T-helper 2 cell treated with Interferon-gamma antibody and Interleukin-4, amounts not matched to agents 100 ng/mL and 5 ng/mL, for 36 hours (primary cell): ENCODE measurements at regions not wholly inside any gene's neighbourhood (a gene's known extent, or its start where the extent isn't known, plus 50 kb on each side); places are given as distances from the start of the nearest gene placed in this dataset.
"Not testable (repeated sequence)": the region's sequence is repeated elsewhere in the genome, so short reads cannot be mapped to it uniquely, and the experiment has no call there.

Experiments used
- intact Hi-C: fragments of 100-400 bp; cut with micrococcal nuclease; formaldehyde crosslinking; loops from one replicate; pipeline ENCODE4 v1.15.1; 2023

DNA sequence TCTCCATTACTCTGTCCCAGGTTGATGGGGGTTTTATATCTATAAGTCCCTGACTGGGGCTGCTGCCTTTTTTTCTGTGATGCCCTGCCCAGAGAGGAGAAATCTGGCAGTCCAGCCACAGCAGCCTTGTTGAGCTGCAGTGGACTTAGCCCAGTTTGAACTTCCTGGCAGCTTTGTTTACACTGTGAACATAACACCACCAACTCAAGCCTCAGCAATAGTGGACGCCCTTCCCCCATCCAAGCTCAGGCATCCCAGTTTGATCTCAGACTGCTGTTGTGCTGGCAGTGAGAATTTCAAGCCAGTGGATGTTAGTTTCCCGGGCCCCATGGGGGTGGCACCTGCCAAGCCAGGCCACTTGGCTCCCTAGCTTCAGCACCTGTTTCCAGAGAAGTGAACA is 298.5 kb upstream of the KDM5D start:
- intact Hi-C loops, result no loop called here

DNA sequence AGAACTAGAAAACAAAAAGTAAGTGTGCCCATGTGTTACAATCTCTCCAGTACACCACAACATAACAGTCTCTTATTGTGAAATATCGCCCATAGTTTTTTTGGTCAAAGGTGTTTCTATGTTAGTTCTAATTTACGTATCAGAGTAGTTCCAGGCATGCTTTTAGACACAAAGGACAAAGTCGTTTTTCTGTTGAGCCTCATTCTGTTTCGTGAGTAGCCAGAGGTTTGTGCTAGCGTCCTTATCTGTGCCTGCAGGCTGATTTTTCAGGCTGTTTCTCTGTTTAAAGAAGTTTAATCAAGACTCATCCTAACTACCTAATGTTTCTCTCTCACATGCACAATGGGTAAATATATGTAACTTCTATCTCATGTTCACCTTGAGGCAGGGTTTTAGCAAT is 281.1 kb upstream of the KDM5D start:
- intact Hi-C loops, result no loop called here

DNA sequence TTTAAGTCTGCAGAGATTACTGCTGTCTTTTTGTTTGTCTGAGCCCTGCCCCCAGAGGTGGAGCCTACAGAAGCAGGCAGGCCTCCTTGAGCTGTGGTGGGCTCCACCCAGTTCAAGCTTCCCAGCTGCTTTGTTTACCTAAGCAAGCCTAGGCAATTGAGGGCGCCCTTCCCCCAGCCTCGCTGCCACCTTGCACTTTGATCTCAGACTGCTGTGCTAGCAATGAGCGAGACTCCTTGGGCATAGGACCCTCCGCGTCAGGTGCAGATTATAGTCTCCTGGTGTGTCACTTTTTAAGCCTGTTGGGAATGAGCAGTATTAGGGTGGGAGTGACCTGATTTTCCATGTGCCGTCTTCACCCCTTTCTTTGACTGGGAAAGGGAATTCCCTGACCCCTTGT is 248.9 kb upstream of the KDM5D start:
- intact Hi-C loops, result not testable (repeated sequence)

DNA sequence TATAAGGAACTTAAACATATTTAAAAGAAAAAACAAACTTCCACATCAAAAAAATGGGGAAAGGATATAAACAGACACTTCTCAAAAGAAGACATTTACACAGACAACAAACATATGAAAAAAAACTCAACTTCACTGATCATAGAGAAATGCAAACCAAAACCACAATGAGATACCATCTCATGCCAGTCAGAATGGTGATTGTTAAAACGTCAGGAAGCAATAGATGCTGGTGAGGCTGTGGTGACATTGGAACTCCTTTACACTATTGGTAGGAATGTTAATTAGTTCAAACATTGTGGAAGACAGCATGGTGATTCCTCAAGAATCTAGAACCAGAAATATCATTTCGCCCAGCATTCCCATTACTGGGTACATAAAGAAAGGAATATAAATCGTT is 228.5 kb upstream of the KDM5D start:
- intact Hi-C loops, result no loop called here

DNA sequence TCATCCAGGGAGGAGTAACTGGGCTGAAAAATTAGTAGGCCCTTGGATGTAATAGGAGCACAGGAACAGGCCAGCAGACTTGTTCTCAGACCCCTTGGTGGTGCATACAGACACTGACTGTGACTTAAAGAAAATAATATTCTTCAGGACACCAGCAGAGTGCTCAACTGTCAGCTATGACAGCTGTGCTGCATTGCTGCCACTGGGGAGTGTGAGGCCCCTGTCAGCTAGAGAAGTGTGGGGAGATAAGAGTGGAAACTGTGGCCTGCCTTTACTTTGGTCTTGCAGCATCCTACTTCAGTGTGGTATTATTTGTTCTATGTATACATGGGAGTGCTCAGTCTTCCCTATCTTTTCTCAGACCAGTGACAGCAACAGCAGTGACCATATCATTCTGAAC is 203.2 kb upstream of the KDM5D start:
- intact Hi-C loops, result no loop called here

DNA sequence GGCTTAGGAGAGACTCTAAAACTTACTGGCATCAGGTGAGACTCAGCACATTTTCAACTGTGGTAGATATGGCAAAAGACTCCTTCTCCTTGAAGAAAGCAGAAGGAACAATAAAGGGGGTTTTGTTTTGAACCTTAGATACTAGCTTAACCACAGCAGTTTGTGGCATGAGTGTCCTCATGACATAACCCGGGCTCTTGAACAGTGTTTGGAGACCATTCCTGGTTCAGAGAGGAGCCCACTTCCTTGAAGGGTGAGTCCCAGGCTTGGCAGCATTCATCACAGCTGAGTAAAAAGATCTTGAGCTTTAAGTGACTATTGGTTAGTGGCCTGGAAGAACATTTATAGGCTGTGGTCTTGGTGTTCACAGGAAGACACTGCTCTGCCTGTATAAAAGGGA is 154.5 kb upstream of the KDM5D start:
- intact Hi-C loops, result no loop called here

DNA sequence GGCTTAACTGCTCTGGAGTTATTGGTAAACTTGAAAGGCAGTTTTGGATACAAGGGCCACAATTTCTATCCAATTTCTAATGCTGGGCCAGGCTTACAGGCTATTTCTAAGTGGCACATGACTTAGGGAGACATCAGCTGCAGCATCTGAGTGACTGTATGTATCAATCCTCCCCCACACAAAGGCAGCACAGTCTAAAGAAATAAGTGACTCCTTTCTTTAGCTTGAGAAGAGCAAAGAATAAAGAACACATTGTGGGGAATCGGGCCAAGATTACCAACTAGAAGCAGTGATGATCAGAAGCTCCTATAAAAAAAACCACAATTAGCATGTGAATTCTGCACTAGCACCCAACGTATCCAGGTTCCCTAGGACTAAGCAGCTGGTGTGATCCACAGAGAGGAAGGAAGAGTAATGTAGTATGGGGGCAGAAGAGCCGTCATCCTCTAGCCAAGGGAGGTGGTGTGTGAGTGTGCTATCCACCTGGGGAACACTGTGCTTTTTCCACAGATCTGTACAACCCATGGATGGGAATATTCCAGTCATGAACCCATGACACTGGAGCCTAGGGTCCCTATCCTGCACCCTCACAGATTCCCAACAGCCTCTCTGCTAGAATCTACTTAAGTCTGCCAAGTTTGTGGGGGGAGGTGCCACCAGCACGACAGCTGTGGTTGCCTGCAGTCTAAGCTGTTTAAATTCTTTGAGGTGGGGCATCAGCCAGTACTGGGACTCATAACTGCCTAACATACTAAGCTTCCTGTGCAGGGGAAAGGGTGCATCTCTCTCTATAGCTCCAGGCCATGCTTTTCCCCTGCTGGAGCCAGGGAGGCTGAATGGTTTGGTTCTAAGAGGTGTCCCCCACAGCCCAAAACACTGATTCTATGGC is 147.8 kb upstream of the KDM5D start:
- intact Hi-C loops, result no loop called here

DNA sequence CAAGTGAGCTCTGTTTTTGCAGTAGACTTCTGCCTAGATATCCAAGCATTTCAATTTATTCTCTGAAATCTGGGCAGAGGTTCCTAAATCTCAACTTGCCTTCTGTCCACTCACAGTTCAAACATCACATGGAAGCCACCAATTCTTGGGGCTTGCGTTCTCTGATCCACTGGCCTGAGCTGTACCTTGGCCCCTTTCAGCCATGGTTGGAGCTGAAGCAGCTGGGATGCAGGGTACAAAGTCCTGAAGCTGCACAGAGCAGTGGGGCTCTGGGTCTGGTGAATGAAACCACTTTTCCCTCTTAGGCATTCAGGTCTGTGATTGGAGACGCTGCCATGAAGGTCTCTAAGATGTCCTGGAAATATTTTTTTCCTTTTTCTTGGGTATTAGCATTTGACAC is 137.6 kb upstream of the KDM5D start:
- intact Hi-C loops, result no loop called here

DNA sequence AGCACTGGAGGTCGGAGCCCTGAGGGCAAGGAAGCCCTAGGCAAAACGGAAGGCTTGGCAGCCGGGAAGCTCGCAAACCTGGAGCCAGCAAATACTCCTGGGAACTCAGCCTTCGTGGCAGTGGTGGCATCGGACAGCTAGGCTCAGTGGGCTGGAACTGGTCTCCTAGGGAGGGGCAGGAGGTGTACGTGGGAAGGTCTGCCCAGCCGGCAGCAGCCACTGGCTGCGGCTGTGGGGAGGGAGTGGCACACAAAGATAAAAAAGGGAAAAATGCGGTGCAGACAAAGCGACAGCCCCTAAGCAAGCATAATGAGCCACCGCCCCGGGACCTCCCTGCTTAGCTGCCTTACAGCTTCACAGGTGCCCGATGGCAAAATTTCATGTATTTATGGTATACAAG is 125.2 kb upstream of the KDM5D start:
- intact Hi-C loops, result no loop called here

DNA sequence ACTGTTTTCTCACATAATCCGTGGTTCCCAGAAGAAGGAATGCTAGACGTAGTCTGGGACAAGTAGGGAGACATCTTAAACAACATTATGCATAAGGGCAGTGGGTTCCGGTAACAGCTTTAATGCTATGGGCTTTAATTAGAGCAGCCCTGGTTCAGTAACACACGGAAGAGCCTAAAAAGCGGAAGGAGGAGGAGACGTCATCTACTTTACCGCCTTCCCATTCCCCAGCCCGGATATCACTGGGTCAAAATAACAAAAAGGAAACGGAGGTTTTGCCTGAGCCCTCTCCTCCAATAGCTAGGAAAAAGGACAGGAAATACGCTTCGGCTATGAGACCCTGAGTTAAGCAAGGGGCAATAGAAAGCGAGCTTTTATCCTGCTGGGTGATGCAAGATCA is 124.8 kb upstream of the KDM5D start:
- intact Hi-C loops, result no loop called here

DNA sequence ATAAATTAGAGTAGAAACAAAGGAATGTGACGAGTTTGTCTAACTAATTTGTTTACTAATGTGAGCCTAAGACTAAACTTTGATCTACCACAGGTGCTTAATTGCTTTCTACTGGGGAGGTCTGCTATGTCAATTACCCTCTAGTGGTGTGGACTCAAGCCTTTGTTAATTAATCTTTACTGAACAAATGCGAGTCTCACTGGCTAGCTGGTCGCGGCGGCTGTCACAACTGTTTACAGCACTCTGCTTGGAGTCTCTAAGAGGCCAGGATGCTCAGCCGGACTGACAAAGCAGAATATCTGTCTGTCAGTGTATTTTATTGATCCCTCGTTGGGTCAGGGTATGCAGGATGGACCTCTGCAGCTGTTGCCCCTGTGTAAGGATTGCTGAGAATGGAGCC is 124.1 kb upstream of the KDM5D start:
- intact Hi-C loops, result no loop called here

DNA sequence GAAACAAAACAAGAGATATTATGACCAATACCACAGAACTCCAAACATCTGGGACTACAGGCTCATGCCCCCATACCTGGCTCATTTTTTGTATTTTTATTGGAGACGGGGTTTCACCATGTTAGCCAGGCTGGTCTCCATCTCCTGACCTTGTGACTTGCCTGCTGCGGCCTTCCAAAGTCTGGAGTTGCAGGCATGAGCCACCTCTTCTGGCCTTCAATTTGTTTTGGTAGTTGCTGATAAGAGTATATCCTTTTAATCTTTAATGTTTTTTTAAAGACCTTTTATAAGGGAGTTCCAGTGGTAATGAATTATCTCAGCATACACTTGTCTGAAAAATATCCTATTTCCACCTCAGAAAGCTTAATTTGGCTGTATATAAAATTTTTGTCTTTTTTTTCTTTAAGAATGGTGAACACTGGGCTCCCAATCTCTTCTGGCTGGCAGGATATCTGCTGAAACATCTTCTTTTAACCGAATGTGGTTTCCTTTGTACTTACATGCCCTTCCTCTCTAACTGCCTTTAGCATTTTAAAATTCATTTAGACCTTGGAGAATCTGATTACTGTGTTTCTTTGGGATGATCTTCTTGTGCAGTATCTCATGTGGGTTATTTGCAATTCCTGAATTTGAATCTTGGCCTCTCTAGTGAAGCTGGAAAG is 112.1 kb upstream of the KDM5D start:
- intact Hi-C loops, result no loop called here

DNA sequence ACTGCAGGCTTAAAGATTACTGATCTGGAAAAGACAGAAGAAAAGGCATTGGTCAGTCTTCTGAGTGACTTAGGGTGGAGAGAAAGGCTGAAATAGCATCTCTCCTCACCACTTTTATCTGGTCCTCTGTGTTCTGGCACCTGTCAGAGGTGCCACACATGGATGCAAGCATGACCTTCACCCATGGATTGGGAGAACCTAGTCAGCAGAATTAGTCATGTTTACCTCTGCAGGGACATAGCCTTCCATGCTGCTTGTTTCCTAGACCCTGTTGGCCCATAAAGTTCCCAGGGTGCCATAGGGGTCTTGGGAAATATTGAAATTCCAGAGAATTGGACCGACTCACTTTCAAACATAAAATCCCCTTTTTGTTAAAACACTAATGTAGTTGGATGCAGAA is 98.4 kb upstream of the KDM5D start:
- intact Hi-C loops, result no loop called here

DNA sequence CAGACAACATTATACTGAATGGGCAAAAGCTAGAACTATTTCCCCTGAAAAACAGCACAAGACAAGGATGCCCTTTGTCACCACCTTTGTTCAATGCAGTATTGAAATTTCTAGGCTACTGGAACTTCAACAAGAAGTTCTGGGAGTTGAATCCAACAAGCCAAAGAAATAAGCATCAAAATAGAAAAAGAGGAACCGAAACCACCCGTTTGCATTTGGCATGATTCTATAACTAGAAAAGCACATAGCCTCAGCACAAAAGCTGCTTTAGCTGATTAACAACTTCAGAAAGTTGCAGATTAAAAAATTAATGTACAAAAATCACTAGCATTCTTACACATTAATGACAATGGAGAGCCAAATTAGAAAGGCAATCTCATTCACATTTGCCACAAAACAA is 79.6 kb upstream of the KDM5D start:
- intact Hi-C loops, result no loop called here

DNA sequence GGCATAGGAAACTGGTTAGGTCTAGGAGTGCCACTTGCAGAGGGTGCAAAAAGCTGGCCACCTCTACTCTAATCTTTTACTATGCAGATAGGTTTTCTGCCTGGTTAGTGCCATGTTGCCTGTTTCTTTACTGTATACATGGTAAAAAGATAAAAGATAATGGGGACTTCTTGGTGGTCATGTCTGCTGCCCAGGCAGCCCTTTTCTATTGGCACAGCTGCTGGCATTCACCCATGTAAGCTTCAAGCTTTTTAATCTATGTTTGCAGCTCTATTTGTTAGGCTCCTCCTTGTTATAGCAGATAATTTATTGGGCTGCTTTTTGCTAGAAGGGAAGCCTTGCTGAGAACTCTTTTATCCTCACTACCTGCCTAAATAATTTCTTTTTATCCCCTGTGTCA is 74.0 kb upstream of the KDM5D start:
- intact Hi-C loops, result no loop called here

DNA sequence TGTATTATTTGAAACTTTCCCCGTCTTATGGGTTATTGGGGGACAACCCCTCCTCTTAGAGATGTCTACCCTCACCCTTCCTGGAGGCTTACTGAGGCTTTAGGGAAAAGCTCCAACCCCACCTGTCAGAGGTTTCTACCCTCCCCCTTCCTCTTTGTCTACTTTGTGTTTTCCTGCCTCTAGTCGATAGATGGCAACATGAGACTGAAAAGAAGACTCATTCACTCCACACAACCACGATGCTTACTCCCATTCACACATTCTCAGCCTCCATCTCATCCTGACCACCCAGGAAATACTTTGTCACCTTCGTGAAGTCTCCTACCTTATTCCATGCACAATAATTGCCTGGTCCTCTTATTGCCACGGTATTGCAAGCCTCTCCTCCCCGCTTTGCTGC is 72.4 kb upstream of the KDM5D start:
- intact Hi-C loops, result loop anchor here (2.0 kb wide), 1 partner anchor 928 kb away; no protein-coding TSS in a partner anchor

DNA sequence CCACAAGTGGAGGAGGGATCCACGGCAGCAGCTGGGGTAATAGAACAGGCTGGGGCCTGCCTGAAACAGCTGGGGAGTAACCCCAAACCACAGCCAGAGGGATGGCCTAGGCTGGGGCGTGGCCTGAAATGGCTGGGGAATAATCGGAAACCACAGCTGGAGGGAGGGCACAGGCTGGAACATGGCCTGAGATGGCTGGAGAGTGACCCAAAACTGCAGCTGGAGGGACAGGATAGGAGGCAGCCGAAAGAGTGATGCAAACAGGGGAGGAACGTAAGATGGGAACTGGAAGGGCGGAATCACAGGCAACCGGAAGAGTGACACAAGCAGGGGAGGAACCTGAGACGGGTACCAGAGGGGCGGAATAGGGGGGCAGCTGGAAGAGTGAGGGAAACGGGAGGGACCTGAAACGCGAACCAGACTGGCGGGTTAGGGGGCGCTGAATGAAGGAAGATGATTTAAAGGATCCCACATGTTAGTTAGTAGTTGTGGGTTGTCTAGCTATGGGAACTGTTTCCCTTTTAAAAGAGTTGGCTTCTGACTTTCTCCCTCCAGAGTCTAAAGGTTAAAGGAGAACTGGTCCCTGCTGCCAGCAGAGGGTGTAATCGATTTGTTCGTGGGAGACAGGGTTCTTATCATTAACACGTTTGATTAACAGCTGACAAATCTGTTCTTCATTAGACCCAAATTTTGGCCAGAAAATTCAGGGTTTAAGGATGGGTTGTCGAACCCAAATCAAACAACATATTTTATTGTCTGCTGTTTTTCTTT is 71.7 kb upstream of the KDM5D start:
- intact Hi-C loops, result loop anchor here (2.0 kb wide), 1 partner anchor 929 kb away; no protein-coding TSS in a partner anchor
